Liver (tissue), 8 donors: ENCODE measurements at regions not wholly inside any gene's neighbourhood (a gene's known extent, or its start where the extent isn't known, plus 50 kb on each side); places are given as distances from the start of the nearest gene placed in this dataset.

Experiments used
- DNase-seq: peaks from one replicate; pipeline ENCODE4 v3.0.0-alpha.2; 2017; ENCODE audit warnings: low spot score
- H3K27ac ChIP-seq, 2 donors: one replicate each; pipeline ENCODE4 v1.7.0; 2013; ENCODE audit warnings: inconsistent platforms in 2 of 2, low read length in 2 of 2, control low read depth in 1 of 2, low read depth in 1 of 2, mild to moderate bottlenecking in 1 of 2
- H3K27me3 ChIP-seq, 4 donors: one replicate each; pipeline versions ENCODE4 v1.6.1 to v1.7.0; 2013; ENCODE audit warnings: low read length in 3 of 4, inconsistent platforms in 1 of 4, mild to moderate bottlenecking in 1 of 4, moderate library complexity in 1 of 4; ENCODE audit not compliant: control insufficient read depth in 4 of 4, insufficient read depth in 4 of 4
- H3K36me3 ChIP-seq, 4 donors: one replicate each; pipeline versions ENCODE4 v1.6.1 to v1.7.0; 2013; ENCODE audit warnings: low read length in 3 of 4, mild to moderate bottlenecking in 3 of 4, low read depth in 1 of 4, moderate library complexity in 1 of 4; ENCODE audit not compliant: control insufficient read depth in 4 of 4, insufficient read depth in 3 of 4
- H3K4me1 ChIP-seq, 4 donors: one replicate each; pipeline versions ENCODE4 v1.6.1 to v1.7.0; 2013; ENCODE audit warnings: low read length in 3 of 4, mild to moderate bottlenecking in 3 of 4, moderate library complexity in 1 of 4; ENCODE audit not compliant: control insufficient read depth in 4 of 4, insufficient read depth in 4 of 4
- H3K4me3 ChIP-seq, 3 donors: one replicate each; pipeline versions ENCODE4 v1.6.1 to v1.7.0; 2013; ENCODE audit warnings: low read length in 3 of 3, control low read depth in 1 of 3, low read depth in 1 of 3, mild to moderate bottlenecking in 1 of 3
- H3K9ac ChIP-seq, 2 donors: one replicate each; pipeline ENCODE4 v1.7.0; 2013; ENCODE audit warnings: low read length in 2 of 2, mild to moderate bottlenecking in 2 of 2, moderate library complexity in 2 of 2, control low read depth in 1 of 2, low read depth in 1 of 2
- H3K9me3 ChIP-seq, 4 donors: one replicate each; pipeline versions ENCODE4 v1.6.1 to v1.7.0; 2013; ENCODE audit warnings: low read length in 3 of 4; ENCODE audit not compliant: control insufficient read depth in 4 of 4
- CTCF ChIP-seq: fragments of 150-350 bp; IDR thresholded peaks from 2 replicates; pipeline ENCODE4 v1.5.1; 2017; ENCODE audit warnings: improper control_type of control experiment, low read depth, low read length; ENCODE audit not compliant: missing input control
- EGR1 ChIP-seq, 2 donors: IDR thresholded peaks; 2 replicates each; pipeline ENCODE4 v1.6.1; 2016 to 2018; ENCODE audit warnings: antibody characterized with exemption in 2 of 2, low read depth in 2 of 2
- FOXA2 ChIP-seq: IDR thresholded peaks from 2 replicates; pipeline ENCODE4 v1.6.1; 2016; ENCODE audit warnings: antibody characterized with exemption
- HNF4A ChIP-seq, 2 donors: conservative IDR thresholded peaks; 2 replicates each; pipeline ENCODE4 v1.6.1; 2016; ENCODE audit warnings: antibody characterized with exemption in 2 of 2, mild to moderate bottlenecking in 2 of 2
- HNF4G ChIP-seq: IDR thresholded peaks from 2 replicates; pipeline ENCODE4 v1.6.1; 2016; ENCODE audit warnings: antibody characterized with exemption
- RAD21 ChIP-seq, 2 donors: IDR thresholded peaks; 2 replicates each; pipeline ENCODE4 v1.6.1; 2016; ENCODE audit warnings: antibody characterized with exemption in 2 of 2, mild to moderate bottlenecking in 2 of 2
- REST ChIP-seq: IDR thresholded peaks from 2 replicates; pipeline ENCODE4 v1.6.1; 2016; ENCODE audit warnings: antibody characterized with exemption, mild to moderate bottlenecking
- RXRA ChIP-seq, 2 donors: IDR thresholded peaks; 2 replicates each; pipeline ENCODE4 v1.6.1; 2017 to 2018; ENCODE audit warnings: antibody characterized with exemption in 2 of 2, mild to moderate bottlenecking in 1 of 2
- SP1 ChIP-seq: IDR thresholded peaks from 2 replicates; pipeline ENCODE4 v1.6.1; 2018; ENCODE audit warnings: antibody characterized with exemption, mild to moderate bottlenecking
- TAF1 ChIP-seq: conservative IDR thresholded peaks from 2 replicates; pipeline ENCODE4 v1.6.1; 2016; ENCODE audit warnings: antibody characterized with exemption, mild to moderate bottlenecking
- YY1 ChIP-seq: IDR thresholded peaks from 2 replicates; pipeline ENCODE4 v1.6.1; 2016; ENCODE audit warnings: antibody characterized with exemption, mild to moderate bottlenecking
- WGBS: extraction: QIAGEN DNeasy Blood & Tissue Kit; methylation state at CpG from one replicate; pipeline ENCODE4 v1.1.7; 2013; 5-methylcytosine and 5-hydroxymethylcytosine counted together
- TF ChIP-seq, protein P1 (sequence below): IDR thresholded peaks from 2 replicates; pipeline ENCODE4 v1.6.1; 2016; ENCODE audit warnings: antibody characterized with exemption
- donor health status: healthy.
- donor health status: healthy.
- donor health status: healthy.
- donor health status: healthy.
- donor health status: healthy.

- no peaks in the 10 kb centered on the region for H3K9me3 ChIP-seq
- no peak for DNase-seq
- peaks cover under 1 to 9% (median 5%) of the 10 kb centered on the region in 4 donors for H3K4me1 ChIP-seq
- H3K9ac ChIP-seq = no peak overlapping the region
- no peaks in the 10 kb centered on the region for H3K27me3 ChIP-seq
- no peak overlapping the region for H3K27ac ChIP-seq
- no peaks in the 10 kb centered on the region for H3K36me3 ChIP-seq
- TF ChIP-seq RXRA (IDR thresholded peaks at IDR 0.05) (no peak), HNF4G (no peak), YY1 (no peak), HNF4A (conservative IDR thresholded peaks at IDR 0.05) (no peak), TAF1 (no peak), SP1 (no peak), FOXA2 (no peak), CTCF (no peak)
- TF ChIP-seq, protein P1, sequence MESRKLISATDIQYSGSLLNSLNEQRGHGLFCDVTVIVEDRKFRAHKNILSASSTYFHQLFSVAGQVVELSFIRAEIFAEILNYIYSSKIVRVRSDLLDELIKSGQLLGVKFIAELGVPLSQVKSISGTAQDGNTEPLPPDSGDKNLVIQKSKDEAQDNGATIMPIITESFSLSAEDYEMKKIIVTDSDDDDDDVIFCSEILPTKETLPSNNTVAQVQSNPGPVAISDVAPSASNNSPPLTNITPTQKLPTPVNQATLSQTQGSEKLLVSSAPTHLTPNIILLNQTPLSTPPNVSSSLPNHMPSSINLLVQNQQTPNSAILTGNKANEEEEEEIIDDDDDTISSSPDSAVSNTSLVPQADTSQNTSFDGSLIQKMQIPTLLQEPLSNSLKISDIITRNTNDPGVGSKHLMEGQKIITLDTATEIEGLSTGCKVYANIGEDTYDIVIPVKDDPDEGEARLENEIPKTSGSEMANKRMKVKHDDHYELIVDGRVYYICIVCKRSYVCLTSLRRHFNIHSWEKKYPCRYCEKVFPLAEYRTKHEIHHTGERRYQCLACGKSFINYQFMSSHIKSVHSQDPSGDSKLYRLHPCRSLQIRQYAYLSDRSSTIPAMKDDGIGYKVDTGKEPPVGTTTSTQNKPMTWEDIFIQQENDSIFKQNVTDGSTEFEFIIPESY = no peak
- no peak overlapping the region for H3K4me3 ChIP-seq
- 94% methylated on average over 6 of the region's 6 CpGs for WGBS
These were observed 179.7 kb downstream of the ANAPC1 start for GRCh38 chr2:111704246-111704645.

GRCh38 chr2:111705239-111705638 lies 178.8 kb downstream of the ANAPC1 start:
- Histone ChIP-seq H3K9ac (no peak overlapping the region), H3K9me3 (no peaks in the 10 kb centered on the region), H3K4me3 (no peak overlapping the region), H3K27me3 (no peaks in the 10 kb centered on the region), H3K36me3 (no peaks in the 10 kb centered on the region), H3K4me1 (peaks cover 0 to 6% (median 4%) of the 10 kb centered on the region in 4 donors), H3K27ac (no peak overlapping the region)
- TF ChIP-seq REST (no peak), RAD21 (IDR thresholded peaks at IDR 0.05) (no peak), HNF4G (no peak), FOXA2 (no peak), HNF4A (conservative IDR thresholded peaks at IDR 0.05) (no peak), EGR1 (IDR thresholded peaks at IDR 0.05; ENCODE audit: low read depth in 2 of 2) (no peak), TAF1 (no peak)
- no peak for DNase-seq
- WGBS = 95% methylated on average over 7 of the region's 7 CpGs
